Erythroblast (primary cell): ENCODE measurements at regions not wholly inside any gene's neighbourhood (a gene's known extent, or its start where the extent isn't known, plus 50 kb on each side); places are given as distances from the start of the nearest gene placed in this dataset.

Experiments used
- GATA1 ChIP-seq: IDR thresholded peaks from 2 replicates; pipeline ENCODE4 v1.6.1; 2011; ENCODE audit warnings: low read depth, mild to moderate bottlenecking, control low read depth, low read length, moderate library complexity
- POLR2A ChIP-seq: IDR thresholded peaks from 2 replicates; pipeline ENCODE4 v1.6.1; 2011; ENCODE audit warnings: mild to moderate bottlenecking, low read length

- TF ChIP-seq POLR2A = no peak
- TF ChIP-seq GATA1 = no peak
Measured at GRCh38 chr10:123561141-123561440, 105.1 kb upstream of the GPR26 start.
